ENCODE measurements at regions not wholly inside any gene's neighbourhood (a gene's known extent, or its start where the extent isn't known, plus 50 kb on each side); places are given as distances from the start of the nearest gene placed in this dataset.

DNA sequence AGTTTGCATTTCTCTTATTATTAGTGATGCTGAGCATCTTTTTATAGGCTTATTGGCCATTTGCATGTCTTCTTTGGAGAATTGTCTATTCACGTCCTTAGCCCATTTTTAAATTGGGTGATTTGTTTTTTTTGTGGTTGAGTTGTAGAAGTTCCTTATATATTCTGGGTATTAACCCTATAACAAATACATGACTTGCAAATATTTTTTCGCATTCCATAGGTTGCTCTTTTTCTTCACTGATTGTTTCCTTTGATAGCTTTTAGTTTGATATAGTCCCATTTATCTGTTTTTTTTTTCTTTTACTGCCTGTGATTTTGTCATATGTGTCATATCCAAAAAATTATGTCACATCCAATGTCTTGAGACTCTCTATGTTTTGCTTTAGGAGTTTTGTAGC lies 243.6 kb downstream of the GPD2 start:
- ATAC-seq (no peak), DNase-seq (no peak)
- H3K9me3 ChIP-seq, result no peaks in the 10 kb centered on the region
- TF ChIP-seq POLR2A (IDR thresholded peaks at IDR 0.05), result no peak
- TF ChIP-seq, protein P1, sequence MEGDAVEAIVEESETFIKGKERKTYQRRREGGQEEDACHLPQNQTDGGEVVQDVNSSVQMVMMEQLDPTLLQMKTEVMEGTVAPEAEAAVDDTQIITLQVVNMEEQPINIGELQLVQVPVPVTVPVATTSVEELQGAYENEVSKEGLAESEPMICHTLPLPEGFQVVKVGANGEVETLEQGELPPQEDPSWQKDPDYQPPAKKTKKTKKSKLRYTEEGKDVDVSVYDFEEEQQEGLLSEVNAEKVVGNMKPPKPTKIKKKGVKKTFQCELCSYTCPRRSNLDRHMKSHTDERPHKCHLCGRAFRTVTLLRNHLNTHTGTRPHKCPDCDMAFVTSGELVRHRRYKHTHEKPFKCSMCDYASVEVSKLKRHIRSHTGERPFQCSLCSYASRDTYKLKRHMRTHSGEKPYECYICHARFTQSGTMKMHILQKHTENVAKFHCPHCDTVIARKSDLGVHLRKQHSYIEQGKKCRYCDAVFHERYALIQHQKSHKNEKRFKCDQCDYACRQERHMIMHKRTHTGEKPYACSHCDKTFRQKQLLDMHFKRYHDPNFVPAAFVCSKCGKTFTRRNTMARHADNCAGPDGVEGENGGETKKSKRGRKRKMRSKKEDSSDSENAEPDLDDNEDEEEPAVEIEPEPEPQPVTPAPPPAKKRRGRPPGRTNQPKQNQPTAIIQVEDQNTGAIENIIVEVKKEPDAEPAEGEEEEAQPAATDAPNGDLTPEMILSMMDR (IDR thresholded peaks at IDR 0.05), result no peak
- H3K27me3 ChIP-seq, result no peaks in the 10 kb centered on the region
- no peak overlapping the region for H3K27ac ChIP-seq
- no peaks in the 10 kb centered on the region for H3K4me1 ChIP-seq
- intact Hi-C loops (cut with DNase I), result no loop called here
- H3K36me3 ChIP-seq (replicated peaks in 1 of 2; ENCODE audit: insufficient read depth in 1 of 2, low read depth in 2 of 2), result no peaks in the 10 kb centered on the region
- WGBS, 2 donors, result 76 to 78% methylated on average over 2 of the region's 2 CpGs
- no peak overlapping the region for H3K4me3 ChIP-seq

- Histone ChIP-seq H3K27me3 (no peaks in the 10 kb centered on the region), H3K27ac (no peak overlapping the region), H3K36me3 (replicated peaks in 1 of 2; ENCODE audit: insufficient read depth in 1 of 2, low read depth in 2 of 2) (no peaks in the 10 kb centered on the region), H3K4me3 (no peak overlapping the region), H3K4me1 (no peaks in the 10 kb centered on the region), H3K9me3 (no peaks in the 10 kb centered on the region)
- DNase-seq (no peak), ATAC-seq (no peak)
- TF ChIP-seq POLR2A (IDR thresholded peaks at IDR 0.05), result no peak
- TF ChIP-seq, protein P1 (IDR thresholded peaks at IDR 0.05), result no peak
- 70 to 72% methylated on average over 2 of the region's 2 CpGs for WGBS, 2 donors
- intact Hi-C loops (cut with DNase I), result no loop called here
Measured at GRCh38 chr2:156680266-156680665, 244.1 kb downstream of the GPD2 start.

- intact Hi-C loops (cut with DNase I), result no loop called here
- no peak overlapping the region for H3K27ac ChIP-seq
- no peak overlapping the region for H3K4me3 ChIP-seq
- TF ChIP-seq POLR2A (IDR thresholded peaks at IDR 0.05), result no peak
- TF ChIP-seq, protein P1 (IDR thresholded peaks at IDR 0.05), result no peak
- no peaks in the 10 kb centered on the region for H3K27me3 ChIP-seq
- ATAC-seq (peak; percentile 56), DNase-seq (no peak)
- no peaks in the 10 kb centered on the region for H3K9me3 ChIP-seq
- H3K36me3 ChIP-seq (replicated peaks in 1 of 2; ENCODE audit: insufficient read depth in 1 of 2, low read depth in 2 of 2), result no peaks in the 10 kb centered on the region
- H3K4me1 ChIP-seq, result no peaks in the 10 kb centered on the region
Measured at GRCh38 chr2:156687126-156687525, 250.9 kb downstream of the GPD2 start.

DNA sequence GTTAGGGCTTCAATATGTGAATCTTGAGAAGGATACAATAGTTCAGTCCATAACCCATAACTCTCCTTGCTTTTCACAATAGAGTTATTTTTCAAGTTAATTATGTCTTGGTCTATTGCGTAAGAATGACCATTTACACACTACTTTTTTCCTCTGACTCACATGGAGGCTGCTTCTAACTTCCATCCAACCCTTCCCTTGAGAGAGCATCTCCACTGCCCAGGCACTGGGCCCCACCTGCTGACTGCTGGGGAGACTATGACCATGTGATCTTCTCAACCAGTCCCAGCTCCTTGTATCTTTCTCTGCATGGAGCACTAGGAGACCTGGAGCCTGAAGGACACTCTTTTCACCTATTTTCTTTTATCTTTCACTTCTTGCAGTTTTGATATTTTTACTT lies 251.5 kb downstream of the GPD2 start:
- ATAC-seq (no peak), DNase-seq (no peak)
- no peaks in the 10 kb centered on the region for H3K27me3 ChIP-seq
- H3K4me3 ChIP-seq, result no peak overlapping the region
- no peaks in the 10 kb centered on the region for H3K4me1 ChIP-seq
- 97 to 100% methylated on average over 1 of the region's 1 CpG for WGBS, 2 donors
- H3K9me3 ChIP-seq, result no peaks in the 10 kb centered on the region
- intact Hi-C loops (cut with DNase I), result no loop called here
- no peaks in the 10 kb centered on the region for H3K36me3 ChIP-seq (replicated peaks in 1 of 2; ENCODE audit: insufficient read depth in 1 of 2, low read depth in 2 of 2)
- TF ChIP-seq, protein P1 (IDR thresholded peaks at IDR 0.05), result no peak
- no peak for TF ChIP-seq POLR2A (IDR thresholded peaks at IDR 0.05)
- H3K27ac ChIP-seq, result no peak overlapping the region

GRCh38 chr2:156689939-156690338 lies 253.8 kb downstream of the GPD2 start:
- Histone ChIP-seq H3K27ac (no peak overlapping the region), H3K4me3 (no peak overlapping the region), H3K36me3 (replicated peaks in 1 of 2; ENCODE audit: insufficient read depth in 1 of 2, low read depth in 2 of 2) (no peaks in the 10 kb centered on the region), H3K27me3 (no peaks in the 10 kb centered on the region), H3K4me1 (no peaks in the 10 kb centered on the region), H3K9me3 (no peaks in the 10 kb centered on the region)
- DNase-seq (no peak), ATAC-seq (no peak)
- TF ChIP-seq, protein P1 (IDR thresholded peaks at IDR 0.05), result no peak
- no peak for TF ChIP-seq POLR2A (IDR thresholded peaks at IDR 0.05)
- intact Hi-C loops (cut with DNase I), result no loop called here
- 41 to 48% methylated on average over 1 of the region's 1 CpG for WGBS, 2 donors
